HepG2 (cell line): ENCODE measurements at regions not wholly inside any gene's neighbourhood (a gene's known extent, or its start where the extent isn't known, plus 50 kb on each side); places are given as distances from the start of the nearest gene placed in this dataset.
A peak's percentile ranks its signal among the peaks of the same experiment; 100 is the strongest.

Experiments used
- ATAC-seq: fragments of 200-7000 bp; cut with Tn5 transposase; 3 replicates; pipeline ENCODE4 v1.9.1; 2020; ENCODE audit warnings: mild to moderate bottlenecking, moderate library complexity
- BruUV-seq: library from RNA; stranded (reverse); fragments of 400-500 nt; replicated peaks from 2 replicates; lab custom pipeline; 2021; lab: Mats Ljungman, UMichigan
- CTCF ChIA-PET: fragments of 300-600 bp; formaldehyde crosslinking; extraction: SDS; loops from one replicate; lab custom pipeline; 2021; ENCODE audit warnings: low total read pairs, inconsistent platforms, low intra/inter-chr PET ratio; lab: Yijun Ruan, JAX
- POLR2A ChIA-PET: fragments of 350-600 bp; sonication (Branson Sonifier 250); formaldehyde crosslinking; loops from one replicate; lab custom pipeline; 2020; ENCODE audit warnings: antibody characterized with exemption, inconsistent platforms; lab: Yijun Ruan, JAX
- DNase-seq: peaks from one replicate; pipeline ENCODE4 v3.0.0-alpha.2; 2015; ENCODE audit warnings: low spot score
- FAIRE-seq: peaks from 3 replicates; lab custom pipeline; 2011; peaks lifted over from hg19 to GRCh38; lab: Jason Lieb, UNC
- H2AFZ ChIP-seq: one replicate; pipeline ENCODE4 v1.6.1; 2011; ENCODE audit warnings: low read length, inconsistent platforms
- H3K27ac ChIP-seq: fragments of 300-600 bp; 3 replicates; pipeline ENCODE4 v1.8.0; 2011; ENCODE audit warnings: mixed run types, mild to moderate bottlenecking, mixed read lengths, low read length, inconsistent platforms; ENCODE audit not compliant: insufficient read depth; ENCODE audit errors: extremely low read length
- H3K27me3 ChIP-seq, 2 experiments: fragments of 200-600 bp in 1 of 2; 2 replicates in 1 of 2; 3 replicates in 1 of 2; pipeline versions ENCODE4 v1.6.0 to v1.8.0; 2011; ENCODE audit warnings: low read length in 2 of 2, mild to moderate bottlenecking in 2 of 2, moderate library complexity in 2 of 2, inconsistent platforms in 1 of 2; ENCODE audit not compliant: insufficient read depth in 2 of 2, control insufficient read depth in 1 of 2
- H3K36me3 ChIP-seq, 2 experiments: fragments of 200-600 bp in 1 of 2; replicated peaks in 1 of 2; 2 replicates in 1 of 2; 3 replicates in 1 of 2; pipeline versions ENCODE4 v1.5.1 to v1.8.0; 2011; ENCODE audit warnings: low read length in 2 of 2, inconsistent platforms in 1 of 2; ENCODE audit not compliant: insufficient read depth in 2 of 2, control insufficient read depth in 1 of 2
- H3K4me1 ChIP-seq: 2 replicates; pipeline ENCODE4 v1.5.1; 2012; ENCODE audit warnings: low read length, inconsistent platforms; ENCODE audit not compliant: insufficient read depth
- H3K4me2 ChIP-seq: 2 replicates; pipeline ENCODE4 v1.6.0; 2011; ENCODE audit warnings: low read depth, low read length, inconsistent platforms
- H3K4me3 ChIP-seq, 3 experiments: fragments of 200-600 bp in 1 of 3; sonication (generic), shearing (Covaris generic) in 1 of 3; replicated peaks in 1 of 3; 2 replicates each; pipeline ENCODE4 v1.5.1; 2011 to 2016; ENCODE audit warnings: low read length in 3 of 3, inconsistent platforms in 2 of 3, low read depth in 2 of 3, mild to moderate bottlenecking in 2 of 3, control low read depth in 1 of 3, mixed read lengths in 1 of 3; ENCODE audit not compliant: insufficient read depth in 1 of 3
- H3K79me2 ChIP-seq: one replicate; pipeline ENCODE4 v1.6.1; 2011; ENCODE audit warnings: low read length, inconsistent platforms; ENCODE audit not compliant: insufficient read depth
- H3K9ac ChIP-seq: 2 replicates; pipeline ENCODE4 v1.6.0; 2011; ENCODE audit warnings: mild to moderate bottlenecking, low read depth, low read length, inconsistent platforms; ENCODE audit not compliant: insufficient read depth
- H3K9me3 ChIP-seq: 2 replicates; pipeline ENCODE4 v1.5.1; 2012; ENCODE audit warnings: mild to moderate bottlenecking, low read length
- H4K20me1 ChIP-seq: 2 replicates; pipeline ENCODE4 v1.6.0; 2011; ENCODE audit warnings: inconsistent platforms, mild to moderate bottlenecking, low read length, moderate library complexity; ENCODE audit not compliant: insufficient read depth
- BATF2 ChIP-seq: sonication (generic); formaldehyde crosslinking; IDR thresholded peaks from 2 replicates; pipeline ENCODE4 v1.8.0; 2022; ENCODE audit warnings: mild to moderate bottlenecking, missing genetic modification reagents, moderate library complexity
- CBX5 ChIP-seq: sonication (generic); formaldehyde crosslinking; IDR thresholded peaks from 2 replicates; pipeline ENCODE4 v1.4.0; 2020; ENCODE audit warnings: missing genetic modification reagents, borderline replicate concordance
- DMAP1 ChIP-seq: IDR thresholded peaks from 2 replicates; pipeline ENCODE4 v1.6.1; 2016
- IRF1 ChIP-seq: sonication (generic); formaldehyde crosslinking; IDR thresholded peaks from 2 replicates; pipeline ENCODE4 v1.4.0; 2020; ENCODE audit warnings: low read depth, mild to moderate bottlenecking, missing genetic modification reagents
- MED1 ChIP-seq: sonication (generic); formaldehyde crosslinking; IDR thresholded peaks from 2 replicates; pipeline ENCODE4 v1.4.0; 2020; ENCODE audit warnings: missing genetic modification reagents
- SKIL ChIP-seq: sonication (generic); formaldehyde crosslinking; IDR thresholded peaks from 2 replicates; pipeline ENCODE4 v1.8.0; 2022; ENCODE audit warnings: missing genetic modification reagents, mild to moderate bottlenecking, moderate library complexity, borderline replicate concordance
- THAP11 ChIP-seq: IDR thresholded peaks from 2 replicates; pipeline ENCODE4 v1.6.1; 2016; ENCODE audit warnings: missing biosample characterization, missing genetic modification reagents
- ZBED4 ChIP-seq: sonication (generic); formaldehyde crosslinking; IDR thresholded peaks from 2 replicates; pipeline ENCODE4 v1.4.0; 2020; ENCODE audit warnings: missing genetic modification reagents, borderline replicate concordance
- ZFP90 ChIP-seq: sonication (generic); formaldehyde crosslinking; IDR thresholded peaks from 2 replicates; pipeline ENCODE4 v1.8.0; 2022; ENCODE audit warnings: missing genetic modification reagents, mild to moderate bottlenecking, inconsistent platforms, borderline replicate concordance
- ZFX ChIP-seq: sonication (generic); formaldehyde crosslinking; IDR thresholded peaks from 2 replicates; pipeline ENCODE4 v1.4.0; 2020; ENCODE audit warnings: mild to moderate bottlenecking, low read depth, missing genetic modification reagents, moderate library complexity
- ZMYM2 ChIP-seq: sonication (generic); formaldehyde crosslinking; IDR thresholded peaks from 2 replicates; pipeline ENCODE4 v1.8.0; 2022; ENCODE audit warnings: mild to moderate bottlenecking, missing genetic modification reagents
- ZNF264 ChIP-seq: sonication (generic); formaldehyde crosslinking; IDR thresholded peaks from 2 replicates; pipeline ENCODE4 v1.4.0; 2020; ENCODE audit warnings: missing genetic modification reagents
- ZNF431 ChIP-seq: sonication (generic); formaldehyde crosslinking; IDR thresholded peaks from 2 replicates; pipeline ENCODE4 v1.9.0; 2022; ENCODE audit warnings: missing genetic modification reagents, low read depth, mild to moderate bottlenecking, borderline replicate concordance
- ZNF710 ChIP-seq: sonication (generic); formaldehyde crosslinking; IDR thresholded peaks from 2 replicates; pipeline ENCODE4 v1.5.0; 2020; ENCODE audit warnings: mild to moderate bottlenecking, missing genetic modification reagents, borderline replicate concordance
- WGBS: methylation state at CpG from one replicate; pipeline ENCODE4 v1.1.6; 2017; ENCODE audit warnings: low lambda C conversion rate; 5-methylcytosine and 5-hydroxymethylcytosine counted together
- in situ Hi-C: cut with HindIII; loops from 2 replicates; pipeline ENCODE4 v1.10.0; 2017; ENCODE audit warnings: low pct_unique_long_range_greater_than_20kb; ENCODE audit not compliant: extremely low pct_ligation_motif_present
- intact Hi-C: fragments of 100-400 bp; cut with micrococcal nuclease; formaldehyde crosslinking; loops from one replicate; pipeline ENCODE4 v1.10.0; 2022; ENCODE audit not compliant: unreplicated experiment

- 30% methylated on average over 2 of the region's 6 CpGs for WGBS
- no peak overlapping the region for H3K9ac ChIP-seq
- no peak overlapping the region for H3K4me3 ChIP-seq
- DNase-seq, result no peak
- H2AFZ ChIP-seq, result no peak overlapping the region
- no peaks in the 10 kb centered on the region for H3K36me3 ChIP-seq
- intact Hi-C loops, result loop anchor here (2.0 kb wide), 1 partner anchor 202 kb away; no protein-coding TSS in a partner anchor
- no peaks in the 10 kb centered on the region for H3K27me3 ChIP-seq
- H4K20me1 ChIP-seq, result no peaks in the 10 kb centered on the region
- no peak for FAIRE-seq
- H3K4me2 ChIP-seq, result 0 out of 2 replicates have a peak overlapping the region, but pooled peaks have one; percentile 43
- peak; percentile 23 for ATAC-seq
- H3K9me3 ChIP-seq, result no peaks in the 10 kb centered on the region
- no peaks in the 10 kb centered on the region for H3K79me2 ChIP-seq
- ChIA-PET CTCF (interaction anchor here (1.4 kb wide), 1 partner anchor 1070 kb away, joined by 5 read pairs; no protein-coding TSS in a partner anchor), POLR2A (no interaction called here)
- peaks cover 7% of the 10 kb centered on the region; the same call in 1 of the 2 replicates for H3K4me1 ChIP-seq
- BruUV-seq, result no TSS peak
- in situ Hi-C loops, result no loop called here
- H3K27ac ChIP-seq, result no peak overlapping the region
- TF ChIP-seq ZNF264 (CRISPR knock-in tag) (no peak), SKIL (no peak), ZBED4 (no peak), ZFP90 (CRISPR knock-in tag) (no peak), THAP11 (CRISPR knock-in tag) (no peak), ZNF431 (CRISPR knock-in tag) (no peak), CBX5 (CRISPR knock-in tag) (no peak), ZMYM2 (no peak), IRF1 (no peak), ZNF710 (CRISPR knock-in tag) (0 out of 2 replicates have a peak, but pooled peaks have one; percentile 2), BATF2 (no peak), MED1 (CRISPR knock-in tag) (no peak), ZFX (CRISPR knock-in tag) (0 out of 2 replicates have a peak, but pooled peaks have one; percentile 7), DMAP1 (CRISPR knock-in tag) (no peak)
These were observed 1212.6 kb upstream of the NXPH2 start for GRCh38 chr2:139992711-139993345.
